Adipocyte (in vitro differentiated cells): ENCODE measurements at regions not wholly inside any gene's neighbourhood (a gene's known extent, or its start where the extent isn't known, plus 50 kb on each side); places are given as distances from the start of the nearest gene placed in this dataset.
"Not testable (repeated sequence)": the region's sequence is repeated elsewhere in the genome, so short reads cannot be mapped to it uniquely, and the experiment has no call there.

Experiments
- DNase-seq: peaks from one replicate; pipeline ENCODE4 v3.0.0-alpha.2; 2015; ENCODE audit warnings: low read depth
- H3K27me3 ChIP-seq: replicated peaks from 2 replicates; pipeline ENCODE4 v1.7.0; 2013; ENCODE audit warnings: mild to moderate bottlenecking, low read length, moderate library complexity; ENCODE audit not compliant: control insufficient read depth, insufficient read depth
- H3K36me3 ChIP-seq: 2 replicates; pipeline ENCODE4 v1.7.0; 2013; ENCODE audit warnings: low read length, mild to moderate bottlenecking, moderate library complexity; ENCODE audit not compliant: control insufficient read depth, insufficient read depth, severe bottlenecking
- H3K4me1 ChIP-seq: 2 replicates; pipeline ENCODE4 v1.7.0; 2013; ENCODE audit warnings: mild to moderate bottlenecking, low read length, moderate library complexity; ENCODE audit not compliant: control insufficient read depth, insufficient read depth
- H3K4me3 ChIP-seq: 2 replicates; pipeline ENCODE4 v1.7.0; 2013; ENCODE audit warnings: mild to moderate bottlenecking, low read length, moderate library complexity
- H3K9ac ChIP-seq: 2 replicates; pipeline ENCODE4 v1.7.0; 2013; ENCODE audit warnings: mild to moderate bottlenecking, low read length, moderate library complexity
- H3K9me3 ChIP-seq: 2 replicates; pipeline ENCODE4 v1.7.0; 2013; ENCODE audit warnings: mild to moderate bottlenecking, low read length, moderate library complexity; ENCODE audit not compliant: control insufficient read depth

- Histone ChIP-seq H3K9ac (no peak overlapping the region), H3K4me3 (no peak overlapping the region), H3K27me3 (no peaks in the 10 kb centered on the region), H3K36me3 (no peaks in the 10 kb centered on the region), H3K4me1 (no peaks in the 10 kb centered on the region), H3K9me3 (no peaks in the 10 kb centered on the region)
- no peak for DNase-seq
Observed at GRCh38 chr11:90310210-90310609, 87.4 kb upstream of the CHORDC1 start.

- Histone ChIP-seq H3K4me3 (no peak overlapping the region), H3K9me3 (no peaks in the 10 kb centered on the region), H3K27me3 (no peaks in the 10 kb centered on the region), H3K36me3 (no peaks in the 10 kb centered on the region), H3K9ac (no peak overlapping the region), H3K4me1 (no peaks in the 10 kb centered on the region)
- no peak for DNase-seq
Observed at GRCh38 chr11:90309693-90310092, 86.8 kb upstream of the CHORDC1 start.

- no peaks in the 10 kb centered on the region for H3K27me3 ChIP-seq
- H3K9ac ChIP-seq: no peak overlapping the region
- H3K36me3 ChIP-seq: no peaks in the 10 kb centered on the region
- no peak for DNase-seq
- no peaks in the 10 kb centered on the region for H3K4me1 ChIP-seq
- H3K9me3 ChIP-seq: no peaks in the 10 kb centered on the region
- no peak overlapping the region for H3K4me3 ChIP-seq
Observed at GRCh38 chr11:90294526-90294925, 71.7 kb upstream of the CHORDC1 start.

GRCh38 chr11:90294091-90294490 is 71.2 kb upstream of the CHORDC1 start:
- H3K27me3 ChIP-seq: no peaks in the 10 kb centered on the region
- H3K9ac ChIP-seq: no peak overlapping the region
- no peaks in the 10 kb centered on the region for H3K4me1 ChIP-seq
- no peak for DNase-seq
- H3K36me3 ChIP-seq: no peaks in the 10 kb centered on the region
- no peaks in the 10 kb centered on the region for H3K9me3 ChIP-seq
- no peak overlapping the region for H3K4me3 ChIP-seq

- Histone ChIP-seq H3K4me3 (no peak overlapping the region), H3K36me3 (no peaks in the 10 kb centered on the region), H3K9ac (no peak overlapping the region), H3K27me3 (peaks cover 4% of the 10 kb centered on the region), H3K4me1 (no peaks in the 10 kb centered on the region), H3K9me3 (no peaks in the 10 kb centered on the region)
- DNase-seq: peak; percentile 46
Observed at GRCh38 chr11:90288212-90288821, 65.5 kb upstream of the CHORDC1 start.

GRCh38 chr11:90286640-90287039 is 63.8 kb upstream of the CHORDC1 start:
- Histone ChIP-seq H3K4me3 (no peak overlapping the region), H3K27me3 (peaks cover 4% of the 10 kb centered on the region), H3K4me1 (no peaks in the 10 kb centered on the region), H3K9ac (no peak overlapping the region), H3K9me3 (no peaks in the 10 kb centered on the region), H3K36me3 (no peaks in the 10 kb centered on the region)
- DNase-seq: no peak

- Histone ChIP-seq H3K4me3 (no peak overlapping the region), H3K4me1 (no peaks in the 10 kb centered on the region), H3K27me3 (peaks cover 4% of the 10 kb centered on the region), H3K9me3 (no peaks in the 10 kb centered on the region), H3K36me3 (no peaks in the 10 kb centered on the region), H3K9ac (no peak overlapping the region)
- no peak for DNase-seq
Observed at GRCh38 chr11:90284171-90284570, 61.3 kb upstream of the CHORDC1 start.

- not testable (repeated sequence) for H3K4me1 ChIP-seq, H3K4me3 ChIP-seq, H3K9me3 ChIP-seq
Observed at GRCh38 chr11:90282551-90283071, 59.8 kb upstream of the CHORDC1 start.

GRCh38 chr11:90274362-90274761 is 51.5 kb upstream of the CHORDC1 start:
- Histone ChIP-seq H3K4me1 (no peaks in the 10 kb centered on the region), H3K36me3 (no peaks in the 10 kb centered on the region), H3K4me3 (no peak overlapping the region), H3K27me3 (no peaks in the 10 kb centered on the region), H3K9ac (no peak overlapping the region), H3K9me3 (no peaks in the 10 kb centered on the region)
- DNase-seq: no peak

More at GRCh38 chr11:90282551-90283071, 59.8 kb upstream of the CHORDC1 start:
- not testable (repeated sequence) for H3K9ac ChIP-seq, H3K27me3 ChIP-seq, H3K36me3 ChIP-seq, DNase-seq
